SK-N-SH (cell line): ENCODE measurements at regions not wholly inside any gene's neighbourhood (a gene's known extent, or its start where the extent isn't known, plus 50 kb on each side); places are given as distances from the start of the nearest gene placed in this dataset.

Experiments used
- CTCF ChIA-PET: fragments of 300-600, 350-600 bp; formaldehyde crosslinking; extraction: SDS; loops from one replicate; lab custom pipeline; 2021; lab: Yijun Ruan, JAX
- POLR2A ChIA-PET: fragments of 350-600 bp; sonication (Branson Sonifier 250); formaldehyde crosslinking; extraction: SDS; loops from one replicate; lab custom pipeline; 2020; ENCODE audit warnings: antibody characterized with exemption, inconsistent platforms; lab: Yijun Ruan, JAX
- DNase-seq: peaks from one replicate; pipeline ENCODE4 v3.0.0; 2012
- H2AFZ ChIP-seq: fragments of 200-600 bp; sonication (generic); 2 replicates; pipeline ENCODE4 v1.8.1; 2016; ENCODE audit warnings: antibody characterized with exemption, mild to moderate bottlenecking, low read depth
- H3F3A ChIP-seq: fragments of 200-600 bp; sonication (generic); replicated peaks from 2 replicates; pipeline ENCODE3; 2016; ENCODE audit warnings: antibody characterized with exemption, mild to moderate bottlenecking; ENCODE audit not compliant: insufficient read depth
- H3K27ac ChIP-seq, 2 experiments: fragments of 200-500 bp in 1 of 2; fragments of 200-600 bp in 1 of 2; sonication (Bioruptor generic) in 1 of 2; sonication (generic), shearing (Covaris generic) in 1 of 2; 2 replicates each; pipeline versions ENCODE4 v1.5.1 to v1.6.1; 2014 to 2016; ENCODE audit warnings: low read depth in 2 of 2, inconsistent platforms in 1 of 2, low read length in 1 of 2, mild to moderate bottlenecking in 1 of 2, mixed read lengths in 1 of 2
- H3K27me3 ChIP-seq: fragments of 200-600 bp; sonication (generic), shearing (Covaris generic); 2 replicates; pipeline ENCODE4 v1.6.1; 2016; ENCODE audit warnings: mixed run types; ENCODE audit not compliant: insufficient read depth
- H3K36me3 ChIP-seq, 2 experiments: fragments of 200-500 bp in 1 of 2; fragments of 200-600 bp in 1 of 2; sonication (Bioruptor generic) in 1 of 2; sonication (generic) in 1 of 2; replicated peaks in 1 of 2; 2 replicates each; pipeline versions ENCODE3 to v1.5.1; 2014 to 2016; ENCODE audit warnings: low read length in 1 of 2, mild to moderate bottlenecking in 1 of 2; ENCODE audit not compliant: insufficient read depth in 2 of 2, control insufficient read depth in 1 of 2
- H3K4me1 ChIP-seq, 2 experiments: fragments of 200-500 bp in 1 of 2; fragments of 200-600 bp in 1 of 2; sonication (Bioruptor generic) in 1 of 2; sonication (generic), shearing (Covaris generic) in 1 of 2; 2 replicates each; pipeline versions ENCODE4 v1.5.1 to v1.6.1; 2014 to 2016; ENCODE audit warnings: low read depth in 1 of 2, low read length in 1 of 2, mixed run types in 1 of 2; ENCODE audit not compliant: insufficient read depth in 2 of 2, control insufficient read depth in 1 of 2
- H3K4me2 ChIP-seq: fragments of 200-600 bp; sonication (generic), shearing (Covaris generic); 2 replicates; pipeline ENCODE4 v1.6.1; 2017; ENCODE audit warnings: mixed run types
- H3K4me3 ChIP-seq, 2 experiments: fragments of 200-500 bp in 1 of 2; fragments of 200-600 bp in 1 of 2; sonication (Bioruptor generic) in 1 of 2; sonication (generic), shearing (Covaris generic) in 1 of 2; 2 replicates each; pipeline versions ENCODE4 v1.5.1 to v1.8.1; 2014 to 2016; ENCODE audit warnings: low read depth in 2 of 2, inconsistent platforms in 1 of 2, low read length in 1 of 2, mild to moderate bottlenecking in 1 of 2, mixed read lengths in 1 of 2, moderate library complexity in 1 of 2
- H3K79me2 ChIP-seq: fragments of 200-600 bp; sonication (generic); 2 replicates; pipeline ENCODE4 v1.8.1; 2017; ENCODE audit warnings: mild to moderate bottlenecking; ENCODE audit not compliant: insufficient read depth
- H3K9ac ChIP-seq: fragments of 200-600 bp; sonication (generic); 2 replicates; pipeline ENCODE4 v1.6.1; 2017; ENCODE audit warnings: mixed run types
- H3K9me2 ChIP-seq: fragments of 200-600 bp; sonication (generic); 2 replicates; pipeline ENCODE4 v1.6.1; 2017; ENCODE audit warnings: mixed run types
- H3K9me3 ChIP-seq: fragments of 200-600 bp; sonication (generic); 2 replicates; pipeline ENCODE4 v1.6.1; 2017; ENCODE audit warnings: mixed run types, mild to moderate bottlenecking, moderate library complexity
- H4K20me1 ChIP-seq: fragments of 200-600 bp; sonication (generic); 2 replicates; pipeline ENCODE4 v1.6.1; 2017; ENCODE audit warnings: mild to moderate bottlenecking, mixed run types; ENCODE audit not compliant: insufficient read depth
- ELF1 ChIP-seq: IDR thresholded peaks from 2 replicates; pipeline ENCODE4 v1.4.0; 2012
- EP300 ChIP-seq, 2 experiments: IDR thresholded peaks; 2 replicates each; pipeline versions ENCODE4 v1.4.0 to v1.6.1; 2012; ENCODE audit warnings: borderline replicate concordance in 1 of 2, low read depth in 1 of 2, low read length in 1 of 2
- EZH2phosphoT487 ChIP-seq: fragments of 200-600 bp; sonication (generic); IDR thresholded peaks from 2 replicates; pipeline ENCODE4 v1.6.1; 2017; ENCODE audit warnings: low read depth, mixed run types, mild to moderate bottlenecking, antibody characterized with exemption, moderate library complexity, borderline replicate concordance
- FOSL2 ChIP-seq: IDR thresholded peaks from 2 replicates; pipeline ENCODE4 v1.4.0; 2012; ENCODE audit warnings: low read depth, mild to moderate bottlenecking, moderate library complexity, borderline replicate concordance
- FOXJ3 ChIP-seq: sonication (generic); formaldehyde crosslinking; IDR thresholded peaks from 2 replicates; pipeline ENCODE4 v1.5.1; 2020; ENCODE audit warnings: mild to moderate bottlenecking, missing genetic modification reagents
- FOXM1 ChIP-seq: IDR thresholded peaks from 2 replicates; pipeline ENCODE4 v1.4.0; 2012; ENCODE audit warnings: low read depth, mild to moderate bottlenecking
- GABPA ChIP-seq: IDR thresholded peaks from 2 replicates; pipeline ENCODE4 v1.4.0; 2012; ENCODE audit warnings: low read depth, mild to moderate bottlenecking
- GATA2 ChIP-seq: sonication (generic); formaldehyde crosslinking; IDR thresholded peaks from 2 replicates; pipeline ENCODE4 v1.5.0; 2020; ENCODE audit warnings: mild to moderate bottlenecking, missing genetic modification reagents
- JUND ChIP-seq: IDR thresholded peaks from 2 replicates; pipeline ENCODE4 v1.4.0; 2012
- MXI1 ChIP-seq: IDR thresholded peaks from 2 replicates; pipeline ENCODE4 v1.6.1; 2012; ENCODE audit warnings: mild to moderate bottlenecking, low read depth, low read length, improper control_type of control experiment
- NFIC ChIP-seq: IDR thresholded peaks from 2 replicates; pipeline ENCODE4 v1.4.0; 2012; ENCODE audit warnings: borderline replicate concordance
- NRF1 ChIP-seq: IDR thresholded peaks from 2 replicates; pipeline ENCODE4 v1.6.1; 2012; ENCODE audit warnings: low read depth, mild to moderate bottlenecking, low read length
- RCOR1 ChIP-seq: fragments of 150-350 bp; IDR thresholded peaks from 2 replicates; pipeline ENCODE4 v1.6.1; 2017; ENCODE audit warnings: antibody characterized with exemption, low read length
- RXRA ChIP-seq: IDR thresholded peaks from 2 replicates; pipeline ENCODE4 v1.4.0; 2012; ENCODE audit warnings: low read depth, mild to moderate bottlenecking, borderline replicate concordance
- SMC3 ChIP-seq: IDR thresholded peaks from 2 replicates; pipeline ENCODE4 v1.6.1; 2012; ENCODE audit warnings: low read depth, low read length, improper control_type of control experiment
- WGBS: methylation state at CpG from one replicate; pipeline ENCODE4 v1.1.6; 2017; ENCODE audit warnings: low lambda C conversion rate; 5-methylcytosine and 5-hydroxymethylcytosine counted together
- TF ChIP-seq, protein P1 (sequence below): IDR thresholded peaks from 2 replicates; pipeline ENCODE4; 2012
- TF ChIP-seq, protein P2 (sequence below): IDR thresholded peaks from 2 replicates; pipeline ENCODE4 v1.4.0; 2012; ENCODE audit warnings: low read depth
- TF ChIP-seq, protein P3 (sequence below): IDR thresholded peaks from 2 replicates; pipeline ENCODE4 v1.4.0; 2012; ENCODE audit warnings: low read depth, borderline replicate concordance
- TF ChIP-seq, protein P4 (sequence below): fragments of 200-600 bp; sonication (generic); IDR thresholded peaks from 2 replicates; pipeline ENCODE4 v1.6.1; 2017; ENCODE audit warnings: antibody characterized with exemption, mild to moderate bottlenecking, moderate library complexity

DNA sequence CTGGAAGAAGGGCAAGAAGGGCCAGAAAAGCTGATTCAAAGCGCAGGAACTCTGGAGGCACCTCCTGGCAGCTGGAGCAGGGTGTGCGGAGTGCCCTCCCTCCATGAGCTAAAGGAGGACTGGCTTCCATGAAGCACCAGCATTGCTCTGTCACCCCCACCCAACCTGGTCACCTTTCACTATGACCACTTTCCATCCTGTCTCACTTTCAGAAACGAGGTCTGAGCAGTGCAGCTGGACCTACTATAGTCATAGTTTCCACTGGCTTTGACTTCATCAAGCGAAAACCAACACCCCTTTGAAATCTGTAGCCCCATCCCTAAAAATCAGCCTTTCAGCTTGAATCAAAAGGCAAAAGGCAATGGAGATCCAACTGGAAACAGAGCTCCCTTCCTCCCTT is 84.8 kb upstream of the CACNA1E start:
- TF ChIP-seq, protein P1, sequence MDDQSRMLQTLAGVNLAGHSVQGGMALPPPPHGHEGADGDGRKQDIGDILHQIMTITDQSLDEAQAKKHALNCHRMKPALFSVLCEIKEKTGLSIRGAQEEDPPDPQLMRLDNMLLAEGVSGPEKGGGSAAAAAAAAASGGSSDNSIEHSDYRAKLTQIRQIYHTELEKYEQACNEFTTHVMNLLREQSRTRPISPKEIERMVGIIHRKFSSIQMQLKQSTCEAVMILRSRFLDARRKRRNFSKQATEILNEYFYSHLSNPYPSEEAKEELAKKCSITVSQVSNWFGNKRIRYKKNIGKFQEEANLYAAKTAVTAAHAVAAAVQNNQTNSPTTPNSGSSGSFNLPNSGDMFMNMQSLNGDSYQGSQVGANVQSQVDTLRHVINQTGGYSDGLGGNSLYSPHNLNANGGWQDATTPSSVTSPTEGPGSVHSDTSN, result no peak
- TF ChIP-seq FOXJ3 (no peak), EP300 (IDR thresholded peaks at IDR 0.05; ENCODE audit: borderline replicate concordance in 1 of 2, low read depth in 1 of 2, low read length in 1 of 2) (no peak), FOSL2 (no peak), GABPA (no peak), RCOR1 (no peak), FOXM1 (no peak)
- TF ChIP-seq, protein P2, sequence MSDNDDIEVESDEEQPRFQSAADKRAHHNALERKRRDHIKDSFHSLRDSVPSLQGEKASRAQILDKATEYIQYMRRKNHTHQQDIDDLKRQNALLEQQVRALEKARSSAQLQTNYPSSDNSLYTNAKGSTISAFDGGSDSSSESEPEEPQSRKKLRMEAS, result no peak
- Histone ChIP-seq H4K20me1 (no peaks in the 10 kb centered on the region), H3K4me2 (no peak overlapping the region), H3K9me3 (no peaks in the 10 kb centered on the region), H3K27me3 (no peaks in the 10 kb centered on the region), H3K4me3 (no peak overlapping the region), H3K79me2 (no peaks in the 10 kb centered on the region), H3K4me1 (no peaks in the 10 kb centered on the region), H3K9ac (no peak overlapping the region), H3K9me2 (no peaks in the 10 kb centered on the region), H3K27ac (no peak overlapping the region), H3F3A (no peaks in the 10 kb centered on the region), H2AFZ (no peak overlapping the region), H3K36me3 (no peaks in the 10 kb centered on the region)
- 20% methylated on average over 4 of the region's 4 CpGs for WGBS
- CTCF ChIA-PET, result interaction anchor here (1.0 to 1.3 kb wide), 3 partner anchors 26 to 215 kb away, joined by 3 to 4 read pairs (median 4); no protein-coding TSS in a partner anchor
- POLR2A ChIA-PET, result no interaction called here
- no peak for DNase-seq

DNA sequence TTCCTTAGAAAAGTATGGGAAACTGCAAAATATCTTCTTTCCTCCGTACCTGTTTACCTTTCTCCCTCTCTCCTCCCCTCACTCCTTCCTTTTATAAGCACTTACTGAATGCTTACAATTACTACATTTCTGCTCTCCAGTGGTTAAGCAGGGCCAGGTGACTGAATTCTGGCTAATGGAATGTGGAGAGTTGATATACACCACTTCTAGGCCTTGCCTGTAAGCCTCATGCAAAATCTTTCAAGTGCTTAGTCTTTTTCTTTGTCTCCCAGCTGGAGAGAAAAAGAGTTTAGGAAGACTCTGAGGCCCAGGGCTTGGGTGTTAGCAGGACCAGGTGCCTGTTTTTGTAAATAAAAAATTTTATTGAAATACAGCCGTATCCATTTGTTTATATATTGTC is 77.7 kb upstream of the CACNA1E start:
- Histone ChIP-seq H3K9me3 (no peaks in the 10 kb centered on the region), H4K20me1 (no peaks in the 10 kb centered on the region), H3K27ac (no peak overlapping the region), H3K4me2 (no peak overlapping the region), H3K79me2 (no peaks in the 10 kb centered on the region), H3K9me2 (no peaks in the 10 kb centered on the region), H3K27me3 (no peaks in the 10 kb centered on the region), H3F3A (no peaks in the 10 kb centered on the region), H3K4me1 (no peaks in the 10 kb centered on the region), H3K9ac (no peak overlapping the region), H3K4me3 (no peak overlapping the region), H2AFZ (no peak overlapping the region), H3K36me3 (no peaks in the 10 kb centered on the region)
- DNase-seq, result no peak
- CTCF ChIA-PET, result interaction anchor here (0.9 to 1.0 kb wide), 2 partner anchors 19 to 25 kb away, joined by 3 read pairs; no protein-coding TSS in a partner anchor
- 18% methylated on average over 2 of the region's 2 CpGs for WGBS
- POLR2A ChIA-PET, result no interaction called here
- TF ChIP-seq JUND (no peak), NRF1 (no peak), SMC3 (no peak), RXRA (no peak)

DNA sequence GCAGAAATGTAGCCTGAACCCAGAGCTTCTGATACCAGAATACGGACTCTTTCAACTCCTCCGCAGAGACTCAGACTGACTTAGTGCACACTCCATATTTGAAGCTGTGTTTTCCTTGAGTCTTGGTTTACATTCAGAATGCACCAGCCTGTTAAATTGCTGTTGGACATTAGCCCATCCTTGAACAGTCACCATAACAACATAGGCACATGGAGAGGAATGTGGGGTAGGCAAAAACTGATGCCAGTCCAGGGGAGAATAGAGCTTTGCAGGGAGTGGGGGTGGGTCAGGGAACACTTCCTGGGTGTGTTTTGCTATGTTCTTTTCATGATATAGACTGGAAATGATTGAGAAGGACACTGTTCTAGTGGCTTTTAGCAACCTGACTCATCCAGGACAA is 76.3 kb upstream of the CACNA1E start:
- Histone ChIP-seq H3K4me2 (no peak overlapping the region), H2AFZ (no peak overlapping the region), H3K79me2 (no peaks in the 10 kb centered on the region), H4K20me1 (no peaks in the 10 kb centered on the region), H3K27me3 (no peaks in the 10 kb centered on the region), H3K4me1 (no peaks in the 10 kb centered on the region), H3K9me2 (no peaks in the 10 kb centered on the region), H3F3A (no peaks in the 10 kb centered on the region), H3K36me3 (no peaks in the 10 kb centered on the region), H3K9ac (no peak overlapping the region), H3K9me3 (no peaks in the 10 kb centered on the region), H3K27ac (no peak overlapping the region), H3K4me3 (no peak overlapping the region)
- POLR2A ChIA-PET, result no interaction called here
- CTCF ChIA-PET, result interaction anchor here (0.8 to 2.4 kb wide), 2 partner anchors 18 to 217 kb away, joined by 4 to 10 read pairs; no protein-coding TSS in a partner anchor
- TF ChIP-seq MXI1 (no peak), GATA2 (no peak), EP300 (IDR thresholded peaks at IDR 0.05; ENCODE audit: borderline replicate concordance in 1 of 2, low read depth in 1 of 2, low read length in 1 of 2) (no peak), EZH2phosphoT487 (no peak), ELF1 (no peak), SMC3 (no peak), NFIC (no peak)
- TF ChIP-seq, protein P3, sequence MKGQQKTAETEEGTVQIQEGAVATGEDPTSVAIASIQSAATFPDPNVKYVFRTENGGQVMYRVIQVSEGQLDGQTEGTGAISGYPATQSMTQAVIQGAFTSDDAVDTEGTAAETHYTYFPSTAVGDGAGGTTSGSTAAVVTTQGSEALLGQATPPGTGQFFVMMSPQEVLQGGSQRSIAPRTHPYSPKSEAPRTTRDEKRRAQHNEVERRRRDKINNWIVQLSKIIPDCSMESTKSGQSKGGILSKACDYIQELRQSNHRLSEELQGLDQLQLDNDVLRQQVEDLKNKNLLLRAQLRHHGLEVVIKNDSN, result no peak
- TF ChIP-seq, protein P2, result no peak
- TF ChIP-seq, protein P4, sequence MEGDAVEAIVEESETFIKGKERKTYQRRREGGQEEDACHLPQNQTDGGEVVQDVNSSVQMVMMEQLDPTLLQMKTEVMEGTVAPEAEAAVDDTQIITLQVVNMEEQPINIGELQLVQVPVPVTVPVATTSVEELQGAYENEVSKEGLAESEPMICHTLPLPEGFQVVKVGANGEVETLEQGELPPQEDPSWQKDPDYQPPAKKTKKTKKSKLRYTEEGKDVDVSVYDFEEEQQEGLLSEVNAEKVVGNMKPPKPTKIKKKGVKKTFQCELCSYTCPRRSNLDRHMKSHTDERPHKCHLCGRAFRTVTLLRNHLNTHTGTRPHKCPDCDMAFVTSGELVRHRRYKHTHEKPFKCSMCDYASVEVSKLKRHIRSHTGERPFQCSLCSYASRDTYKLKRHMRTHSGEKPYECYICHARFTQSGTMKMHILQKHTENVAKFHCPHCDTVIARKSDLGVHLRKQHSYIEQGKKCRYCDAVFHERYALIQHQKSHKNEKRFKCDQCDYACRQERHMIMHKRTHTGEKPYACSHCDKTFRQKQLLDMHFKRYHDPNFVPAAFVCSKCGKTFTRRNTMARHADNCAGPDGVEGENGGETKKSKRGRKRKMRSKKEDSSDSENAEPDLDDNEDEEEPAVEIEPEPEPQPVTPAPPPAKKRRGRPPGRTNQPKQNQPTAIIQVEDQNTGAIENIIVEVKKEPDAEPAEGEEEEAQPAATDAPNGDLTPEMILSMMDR, result no peak
- no peak for DNase-seq
- 95% methylated on average over 2 of the region's 2 CpGs for WGBS
